ENCODE measurements at regions not wholly inside any gene's neighbourhood (a gene's known extent, or its start where the extent isn't known, plus 50 kb on each side); places are given as distances from the start of the nearest gene placed in this dataset.
"Not testable (repeated sequence)": the region's sequence is repeated elsewhere in the genome, so short reads cannot be mapped to it uniquely, and the experiment has no call there.

GRCh38 chr6:119938752-119939151 lies 589.2 kb upstream of the MAN1A1 start:
- TF ChIP-seq POLR2A (IDR thresholded peaks at IDR 0.05) (no peak), CTCF (IDR thresholded peaks at IDR 0.05) (no peak)
- Histone ChIP-seq H3K36me3 (no peaks in the 10 kb centered on the region), H3K4me1 (no peaks in the 10 kb centered on the region), H3K9me3 (no peaks in the 10 kb centered on the region), H3K4me3 (no peak overlapping the region), H3K27ac (no peak overlapping the region), H3K27me3 (no peaks in the 10 kb centered on the region)
- no peak for DNase-seq
- intact Hi-C loops (cut with DNase I; ENCODE audit: low total_unique reads): no loop called here

GRCh38 chr6:119934816-119935215 lies 585.3 kb upstream of the MAN1A1 start:
- Histone ChIP-seq H3K4me3 (no peak overlapping the region), H3K4me1 (no peaks in the 10 kb centered on the region), H3K9me3 (no peaks in the 10 kb centered on the region), H3K27ac (no peak overlapping the region), H3K27me3 (no peaks in the 10 kb centered on the region), H3K36me3 (no peaks in the 10 kb centered on the region)
- intact Hi-C loops (cut with DNase I; ENCODE audit: low total_unique reads): no loop called here
- no peak for DNase-seq
- TF ChIP-seq POLR2A (IDR thresholded peaks at IDR 0.05): no peak
- TF ChIP-seq CTCF (IDR thresholded peaks at IDR 0.05): no peak

GRCh38 chr6:119929121-119929520 lies 579.6 kb upstream of the MAN1A1 start:
- Histone ChIP-seq H3K4me3 (no peak overlapping the region), H3K4me1 (no peaks in the 10 kb centered on the region), H3K36me3 (no peaks in the 10 kb centered on the region), H3K27me3 (no peaks in the 10 kb centered on the region), H3K9me3 (peaks cover 0 to 4% of the 10 kb centered on the region in 2 donors), H3K27ac (no peak overlapping the region)
- intact Hi-C loops (cut with DNase I; ENCODE audit: low total_unique reads): no loop called here
- no peak for DNase-seq
- TF ChIP-seq CTCF (IDR thresholded peaks at IDR 0.05): no peak
- no peak for TF ChIP-seq POLR2A (IDR thresholded peaks at IDR 0.05)

- DNase-seq: not testable (repeated sequence)
These were observed 575.3 kb upstream of the MAN1A1 start for GRCh38 chr6:119924888-119925287.

GRCh38 chr6:119922814-119923213 lies 573.3 kb upstream of the MAN1A1 start:
- DNase-seq: no peak
- intact Hi-C loops (cut with DNase I; ENCODE audit: low total_unique reads): no loop called here
- TF ChIP-seq POLR2A (IDR thresholded peaks at IDR 0.05) (no peak), CTCF (IDR thresholded peaks at IDR 0.05) (no peak)
- H3K36me3 ChIP-seq: no peaks in the 10 kb centered on the region
- H3K4me3 ChIP-seq: no peak overlapping the region
- H3K9me3 ChIP-seq: peaks cover 0 to 5% of the 10 kb centered on the region in 2 donors
- H3K27ac ChIP-seq: no peak overlapping the region
- H3K27me3 ChIP-seq: no peaks in the 10 kb centered on the region
- H3K4me1 ChIP-seq: no peaks in the 10 kb centered on the region

More at GRCh38 chr6:119924888-119925287, 575.3 kb upstream of the MAN1A1 start:
- H3K4me1 ChIP-seq; intact Hi-C loops (cut with DNase I; ENCODE audit: low total_unique reads); H3K36me3 ChIP-seq; H3K27me3 ChIP-seq; H3K4me3 ChIP-seq; H3K9me3 ChIP-seq; H3K27ac ChIP-seq: not testable (repeated sequence)

GRCh38 chr6:119921491-119922010 lies 572.0 kb upstream of the MAN1A1 start:
- DNase-seq: no peak
- TF ChIP-seq CTCF (IDR thresholded peaks at IDR 0.05) (no peak), POLR2A (IDR thresholded peaks at IDR 0.05) (no peak)

More at GRCh38 chr6:119921491-119922010, 572.0 kb upstream of the MAN1A1 start:
- intact Hi-C loops (cut with DNase I; ENCODE audit: low total_unique reads): no loop called here
- no peak overlapping the region for H3K4me3 ChIP-seq
- H3K9me3 ChIP-seq: peaks cover 0 to 5% of the 10 kb centered on the region in 2 donors
- H3K4me1 ChIP-seq: no peaks in the 10 kb centered on the region
- no peaks in the 10 kb centered on the region for H3K36me3 ChIP-seq
- H3K27me3 ChIP-seq: no peaks in the 10 kb centered on the region
- H3K27ac ChIP-seq: no peak overlapping the region

All from uterus (tissue), 3 donors.